GM12864 (cell line): ENCODE measurements at regions not wholly inside any gene's neighbourhood (a gene's known extent, or its start where the extent isn't known, plus 50 kb on each side); places are given as distances from the start of the nearest gene placed in this dataset.

Experiments
- DNase-seq: peaks from one replicate; pipeline ENCODE4 v3.0.0-alpha.2; 2011; ENCODE audit warnings: low read depth
- H3K4me3 ChIP-seq: 2 replicates; pipeline ENCODE4 v1.5.1; 2011; ENCODE audit warnings: mild to moderate bottlenecking, low read depth, low read length, control low read depth
- TF ChIP-seq, protein P1 (sequence below): IDR thresholded peaks from 2 replicates; pipeline ENCODE4 v1.5.1; 2011; ENCODE audit warnings: low read depth, mild to moderate bottlenecking, moderate library complexity, low read length, control low read depth, inconsistent platforms; ENCODE audit errors: missing control alignments

DNA sequence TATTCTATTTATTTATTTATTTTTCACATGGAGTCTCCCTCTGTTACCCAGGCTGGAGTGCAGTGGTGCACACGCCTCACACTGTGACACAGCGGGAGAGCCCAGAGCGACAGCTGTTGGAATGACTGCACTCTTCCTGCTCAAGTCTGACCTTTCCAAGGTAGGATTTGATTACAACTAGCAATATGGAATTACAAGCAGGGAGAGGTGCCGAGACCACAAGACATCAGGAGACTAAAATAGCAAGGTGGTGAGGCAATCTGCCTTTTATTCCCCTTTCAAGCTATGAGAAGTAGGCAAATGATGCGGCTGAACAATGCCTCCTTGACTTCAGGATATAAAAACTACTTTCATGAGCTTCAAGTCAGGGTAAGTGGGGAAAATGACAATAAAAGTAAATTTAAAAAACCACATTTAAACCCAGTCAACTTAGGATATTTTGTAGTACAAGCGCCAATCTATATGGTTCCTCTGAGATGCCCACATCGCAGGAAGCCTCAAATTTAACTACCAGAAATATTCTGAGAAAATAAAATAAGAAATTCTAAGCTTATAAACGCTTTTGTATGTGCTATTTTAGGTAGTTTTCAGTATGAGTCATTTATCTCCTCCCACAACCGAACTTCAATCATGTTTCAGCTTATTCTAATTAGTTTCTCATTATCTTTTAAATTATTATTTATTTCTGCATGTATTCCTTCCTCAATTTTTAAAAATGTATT, 146.9 kb upstream of the SGK1 start:
- TF ChIP-seq, protein P1, sequence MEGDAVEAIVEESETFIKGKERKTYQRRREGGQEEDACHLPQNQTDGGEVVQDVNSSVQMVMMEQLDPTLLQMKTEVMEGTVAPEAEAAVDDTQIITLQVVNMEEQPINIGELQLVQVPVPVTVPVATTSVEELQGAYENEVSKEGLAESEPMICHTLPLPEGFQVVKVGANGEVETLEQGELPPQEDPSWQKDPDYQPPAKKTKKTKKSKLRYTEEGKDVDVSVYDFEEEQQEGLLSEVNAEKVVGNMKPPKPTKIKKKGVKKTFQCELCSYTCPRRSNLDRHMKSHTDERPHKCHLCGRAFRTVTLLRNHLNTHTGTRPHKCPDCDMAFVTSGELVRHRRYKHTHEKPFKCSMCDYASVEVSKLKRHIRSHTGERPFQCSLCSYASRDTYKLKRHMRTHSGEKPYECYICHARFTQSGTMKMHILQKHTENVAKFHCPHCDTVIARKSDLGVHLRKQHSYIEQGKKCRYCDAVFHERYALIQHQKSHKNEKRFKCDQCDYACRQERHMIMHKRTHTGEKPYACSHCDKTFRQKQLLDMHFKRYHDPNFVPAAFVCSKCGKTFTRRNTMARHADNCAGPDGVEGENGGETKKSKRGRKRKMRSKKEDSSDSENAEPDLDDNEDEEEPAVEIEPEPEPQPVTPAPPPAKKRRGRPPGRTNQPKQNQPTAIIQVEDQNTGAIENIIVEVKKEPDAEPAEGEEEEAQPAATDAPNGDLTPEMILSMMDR, result no peak
- no peak for DNase-seq

DNA sequence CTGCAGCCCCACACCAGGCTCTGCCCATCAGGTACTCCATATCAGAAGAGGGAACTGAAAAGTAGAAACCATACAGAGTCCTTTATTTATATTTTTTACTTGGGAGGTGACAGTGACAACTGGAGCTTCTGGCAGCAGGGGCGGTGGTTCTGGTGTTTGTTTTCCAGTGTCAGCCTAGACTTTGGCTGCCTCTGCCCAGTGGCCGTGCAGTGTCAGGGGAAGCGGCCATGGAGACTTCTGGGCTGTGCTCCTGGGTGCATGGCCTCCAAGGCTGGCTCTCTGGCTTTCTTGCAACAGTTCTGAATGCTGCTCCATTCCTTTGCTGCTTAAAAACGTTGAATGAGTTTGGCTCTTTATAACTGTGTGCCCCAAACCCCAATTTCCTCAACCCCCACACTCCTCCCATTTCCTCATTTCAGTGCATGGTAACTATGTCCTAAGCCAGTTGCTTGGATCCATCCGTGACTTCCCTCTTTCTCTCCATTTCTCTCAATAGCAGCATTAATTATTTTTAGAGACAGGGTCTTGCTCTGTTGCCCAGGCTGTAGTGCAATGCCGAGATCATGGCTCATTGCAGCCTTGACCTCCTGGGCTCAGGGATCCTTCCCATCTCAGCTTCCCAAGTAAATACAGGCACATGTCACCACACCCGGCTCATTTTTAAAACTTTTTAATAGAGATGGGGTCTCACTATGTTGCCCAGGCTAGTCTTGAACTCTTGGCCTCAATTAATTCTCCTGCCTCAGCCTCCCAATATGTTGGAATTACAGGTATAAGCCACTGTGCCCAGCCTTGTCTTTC, 141.1 kb upstream of the SGK1 start:
- H3K4me3 ChIP-seq, result no peak overlapping the region
- TF ChIP-seq, protein P1, result no peak
- no peak for DNase-seq

More for the DNA sequence above, 146.9 kb upstream of the SGK1 start:
- H3K4me3 ChIP-seq, result no peak overlapping the region

DNA sequence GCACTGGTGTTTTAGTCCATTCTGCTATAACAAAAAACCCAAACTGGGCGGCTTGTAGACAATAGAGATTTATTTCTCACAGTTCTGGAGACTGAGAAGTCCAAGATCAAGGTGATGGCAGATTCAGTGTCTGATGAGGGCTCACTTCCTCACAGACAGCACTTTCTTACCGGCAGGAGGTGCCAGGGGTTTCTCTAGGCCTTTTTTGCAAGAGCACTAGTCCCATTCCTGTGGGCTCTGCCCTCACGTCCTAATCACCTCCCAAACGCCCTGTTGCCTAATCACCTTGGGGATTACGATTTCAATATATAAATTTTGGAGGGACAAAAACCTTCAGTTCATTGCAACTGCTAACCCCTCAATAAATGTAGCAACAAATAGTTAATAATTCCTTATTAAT, 140.0 kb upstream of the SGK1 start:
- no peak overlapping the region for H3K4me3 ChIP-seq
- DNase-seq, result no peak
- TF ChIP-seq, protein P1, result peak; percentile 20

DNA sequence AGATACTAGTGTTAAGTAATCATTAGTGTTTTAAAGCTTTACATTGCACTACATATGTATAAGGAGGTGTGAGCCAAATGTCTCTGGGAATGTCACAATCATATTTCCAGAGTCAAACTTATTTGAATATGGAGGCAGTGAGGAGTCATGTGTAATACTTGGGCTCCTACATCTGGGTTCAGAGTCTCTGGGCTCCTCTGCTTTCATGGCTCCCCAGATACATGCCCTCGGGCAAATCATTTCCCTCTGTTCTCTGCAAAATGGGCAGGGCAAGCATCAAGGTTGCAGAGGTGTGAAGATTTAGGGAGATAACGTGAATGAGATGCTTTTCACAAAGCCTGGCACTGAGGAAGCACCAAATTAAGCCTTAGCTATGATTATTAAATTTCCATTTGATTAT, 138.3 kb upstream of the SGK1 start:
- DNase-seq, result no peak
- no peak overlapping the region for H3K4me3 ChIP-seq
- TF ChIP-seq, protein P1, result no peak

DNA sequence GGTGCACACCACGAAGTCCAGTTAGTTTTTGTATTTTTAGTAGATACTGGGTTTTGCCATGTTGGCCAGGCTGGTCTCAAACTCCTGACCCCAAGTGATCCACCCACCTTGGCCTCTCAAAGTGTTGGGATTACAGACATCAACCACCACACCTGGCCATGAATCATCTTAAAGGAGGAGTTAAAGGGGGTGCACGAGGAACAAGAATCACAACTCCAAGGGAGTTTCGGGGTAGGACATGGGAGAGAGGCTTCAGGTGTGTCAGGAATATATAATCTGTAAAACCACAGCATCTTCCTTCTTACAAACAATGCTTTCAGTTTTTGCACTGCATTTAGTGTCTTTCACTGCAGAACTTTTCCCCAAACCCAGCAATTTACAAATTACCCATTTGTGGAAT, 137.4 kb upstream of the SGK1 start:
- DNase-seq, result no peak
- no peak overlapping the region for H3K4me3 ChIP-seq
- TF ChIP-seq, protein P1, result no peak

DNA sequence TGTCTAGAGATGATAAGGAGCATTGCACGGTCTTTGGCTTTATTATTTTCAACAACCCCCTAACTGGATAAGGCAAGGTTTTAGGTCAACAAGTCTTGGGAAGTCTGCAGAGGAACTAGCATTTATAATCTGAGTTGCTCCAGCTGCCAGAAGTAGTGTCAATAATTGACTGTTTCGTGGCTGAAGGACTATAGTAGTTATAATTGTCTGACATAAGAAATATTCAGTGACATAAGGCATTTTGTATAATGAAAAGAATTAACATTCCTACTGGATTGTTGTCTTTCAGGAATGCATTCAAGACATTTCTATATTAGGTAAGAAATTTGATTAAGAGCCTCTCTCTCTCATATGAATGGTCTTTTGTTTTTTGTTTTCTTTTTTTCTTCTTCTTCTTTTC, 136.9 kb upstream of the SGK1 start:
- no peak overlapping the region for H3K4me3 ChIP-seq
- TF ChIP-seq, protein P1, result no peak
- no peak for DNase-seq
